ENCODE measurements at regions not wholly inside any gene's neighbourhood (a gene's known extent, or its start where the extent isn't known, plus 50 kb on each side); places are given as distances from the start of the nearest gene placed in this dataset.

DNA sequence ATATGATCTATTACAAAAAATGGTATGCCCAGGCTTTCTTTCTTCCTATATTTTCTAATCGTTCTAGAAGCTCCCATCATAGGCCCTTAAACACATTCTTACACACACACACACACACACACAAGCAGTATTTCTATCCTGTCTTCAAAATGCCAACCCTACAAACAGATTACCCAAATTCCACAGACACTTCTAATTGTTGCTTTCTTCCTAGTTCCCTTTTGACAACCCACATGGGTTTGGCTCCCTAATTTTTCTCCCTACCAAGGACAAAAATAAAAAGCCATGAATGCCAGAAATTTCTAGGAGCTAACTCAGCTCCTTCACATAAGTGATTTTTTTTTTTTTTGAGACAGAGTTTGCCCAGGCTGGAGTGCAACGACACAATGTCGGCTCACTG, 60.3 kb upstream of the NTF3 start:
- TF ChIP-seq, protein P1, sequence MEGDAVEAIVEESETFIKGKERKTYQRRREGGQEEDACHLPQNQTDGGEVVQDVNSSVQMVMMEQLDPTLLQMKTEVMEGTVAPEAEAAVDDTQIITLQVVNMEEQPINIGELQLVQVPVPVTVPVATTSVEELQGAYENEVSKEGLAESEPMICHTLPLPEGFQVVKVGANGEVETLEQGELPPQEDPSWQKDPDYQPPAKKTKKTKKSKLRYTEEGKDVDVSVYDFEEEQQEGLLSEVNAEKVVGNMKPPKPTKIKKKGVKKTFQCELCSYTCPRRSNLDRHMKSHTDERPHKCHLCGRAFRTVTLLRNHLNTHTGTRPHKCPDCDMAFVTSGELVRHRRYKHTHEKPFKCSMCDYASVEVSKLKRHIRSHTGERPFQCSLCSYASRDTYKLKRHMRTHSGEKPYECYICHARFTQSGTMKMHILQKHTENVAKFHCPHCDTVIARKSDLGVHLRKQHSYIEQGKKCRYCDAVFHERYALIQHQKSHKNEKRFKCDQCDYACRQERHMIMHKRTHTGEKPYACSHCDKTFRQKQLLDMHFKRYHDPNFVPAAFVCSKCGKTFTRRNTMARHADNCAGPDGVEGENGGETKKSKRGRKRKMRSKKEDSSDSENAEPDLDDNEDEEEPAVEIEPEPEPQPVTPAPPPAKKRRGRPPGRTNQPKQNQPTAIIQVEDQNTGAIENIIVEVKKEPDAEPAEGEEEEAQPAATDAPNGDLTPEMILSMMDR (IDR thresholded peaks at IDR 0.05), result no peak
- no peak for TF ChIP-seq POLR2A (IDR thresholded peaks at IDR 0.05)
